Inflammatory macrophage treated with lipopolysaccharide for 4 hours (primary cell): ENCODE measurements at regions not wholly inside any gene's neighbourhood (a gene's known extent, or its start where the extent isn't known, plus 50 kb on each side); places are given as distances from the start of the nearest gene placed in this dataset.

Experiments used
- DNase-seq: peaks from one replicate; pipeline ENCODE4 v3.0.0-alpha.2; 2020

GRCh38 chrY:19140285-19140920, 366.9 kb upstream of the HSFY2 start:
- no peak for DNase-seq

- DNase-seq = no peak
Measured at GRCh38 chrY:19134426-19134825, 360.9 kb upstream of the HSFY2 start.

GRCh38 chrY:19130569-19131358, 357.2 kb upstream of the HSFY2 start:
- no peak for DNase-seq

GRCh38 chrY:19126889-19127288, 353.4 kb upstream of the HSFY2 start:
- no peak for DNase-seq

- DNase-seq = no peak
Measured at GRCh38 chrY:19124609-19125008, 351.1 kb upstream of the HSFY2 start.

- DNase-seq = no peak
Measured at GRCh38 chrY:19122450-19122849, 348.9 kb upstream of the HSFY2 start.

- DNase-seq = no peak
Measured at GRCh38 chrY:19098349-19098748, 324.8 kb upstream of the HSFY2 start.

- DNase-seq = peak; percentile 10
Measured at GRCh38 chrY:19095460-19095859, 321.9 kb upstream of the HSFY2 start.

GRCh38 chrY:19083006-19083405, 309.5 kb upstream of the HSFY2 start:
- DNase-seq = no peak

GRCh38 chrY:19077698-19078113, 304.2 kb upstream of the HSFY2 start:
- DNase-seq = peak; percentile 6

GRCh38 chrY:19076846-19077697, 303.5 kb upstream of the HSFY2 start:
- peak; percentile 74 for DNase-seq

- peak; percentile 55 for DNase-seq
Measured at GRCh38 chrY:19075471-19076253, 302.1 kb upstream of the HSFY2 start.

GRCh38 chrY:19067435-19067834, 293.9 kb upstream of the HSFY2 start:
- DNase-seq = no peak

GRCh38 chrY:19066447-19067190, 293.1 kb upstream of the HSFY2 start:
- DNase-seq = no peak

- DNase-seq = no peak
Measured at GRCh38 chrY:19065119-19065518, 291.6 kb upstream of the HSFY2 start.

GRCh38 chrY:19059733-19060132, 286.2 kb upstream of the HSFY2 start:
- DNase-seq = peak; percentile 15

GRCh38 chrY:19058831-19059370, 285.4 kb upstream of the HSFY2 start:
- DNase-seq = peak; percentile 5

- no peak for DNase-seq
Measured at GRCh38 chrY:19056138-19056469, 282.6 kb upstream of the HSFY2 start.

GRCh38 chrY:19055232-19056137, 281.9 kb upstream of the HSFY2 start:
- no peak for DNase-seq

GRCh38 chrY:19053806-19054205, 280.3 kb upstream of the HSFY2 start:
- DNase-seq = no peak

GRCh38 chrY:19051021-19051420, 277.5 kb upstream of the HSFY2 start:
- DNase-seq = no peak
